ENCODE measurements at regions not wholly inside any gene's neighbourhood (a gene's known extent, or its start where the extent isn't known, plus 50 kb on each side); places are given as distances from the start of the nearest gene placed in this dataset.

DNA sequence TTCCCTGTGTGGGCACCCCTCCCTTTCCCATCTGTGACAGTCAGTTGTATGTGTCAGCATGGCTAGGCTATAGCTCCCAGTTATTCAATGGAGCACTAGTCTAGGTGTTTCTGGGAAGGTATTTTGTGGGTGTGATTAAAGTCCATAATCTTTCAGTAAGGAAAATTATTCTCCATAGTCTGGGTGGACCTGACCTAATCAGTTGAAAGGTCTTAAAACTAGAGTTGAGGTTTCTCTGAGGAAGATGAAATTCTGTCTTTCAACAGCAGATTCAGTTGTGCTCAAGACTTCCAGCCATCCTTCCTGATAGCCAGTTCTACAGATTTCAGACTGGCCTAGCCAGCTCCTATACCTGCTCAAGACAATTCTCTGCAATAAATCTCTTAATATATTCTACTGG is 284.6 kb upstream of the PROK2 start:
- no peak overlapping the region for H3K4me3 ChIP-seq
- H3K27me3 ChIP-seq (ENCODE audit: insufficient read depth) = no peaks in the 10 kb centered on the region
- no peaks in the 10 kb centered on the region; the same call in 1 of the 2 replicates for H3K9me2 ChIP-seq (ENCODE audit: insufficient read depth)
- no peaks in the 10 kb centered on the region for H3K36me3 ChIP-seq (ENCODE audit: insufficient read depth)
- TF ChIP-seq NANOG (IDR thresholded peaks at IDR 0.05; ENCODE audit: borderline replicate concordance) (no peak), CREB1 (CRISPR knock-in tag; IDR thresholded peaks at IDR 0.05; ENCODE audit: low read depth) (no peak), EZH2 (IDR thresholded peaks at IDR 0.05; ENCODE audit: low read depth, unreplicated experiment) (no peak), STAT1 (IDR thresholded peaks at IDR 0.05; ENCODE audit: unreplicated experiment) (no peak), EZH2phosphoT487 (IDR thresholded peaks at IDR 0.05; ENCODE audit: unreplicated experiment) (no peak), ZNF331 (CRISPR knock-in tag; IDR thresholded peaks at IDR 0.05; ENCODE audit: low read depth) (no peak), JUNB (IDR thresholded peaks at IDR 0.05; ENCODE audit: unreplicated experiment) (no peak), POLR2AphosphoS5 (IDR thresholded peaks at IDR 0.05; ENCODE audit: low read depth) (no peak), ZNF114 (CRISPR knock-in tag; IDR thresholded peaks at IDR 0.05) (no peak)
- TF ChIP-seq, protein P1, sequence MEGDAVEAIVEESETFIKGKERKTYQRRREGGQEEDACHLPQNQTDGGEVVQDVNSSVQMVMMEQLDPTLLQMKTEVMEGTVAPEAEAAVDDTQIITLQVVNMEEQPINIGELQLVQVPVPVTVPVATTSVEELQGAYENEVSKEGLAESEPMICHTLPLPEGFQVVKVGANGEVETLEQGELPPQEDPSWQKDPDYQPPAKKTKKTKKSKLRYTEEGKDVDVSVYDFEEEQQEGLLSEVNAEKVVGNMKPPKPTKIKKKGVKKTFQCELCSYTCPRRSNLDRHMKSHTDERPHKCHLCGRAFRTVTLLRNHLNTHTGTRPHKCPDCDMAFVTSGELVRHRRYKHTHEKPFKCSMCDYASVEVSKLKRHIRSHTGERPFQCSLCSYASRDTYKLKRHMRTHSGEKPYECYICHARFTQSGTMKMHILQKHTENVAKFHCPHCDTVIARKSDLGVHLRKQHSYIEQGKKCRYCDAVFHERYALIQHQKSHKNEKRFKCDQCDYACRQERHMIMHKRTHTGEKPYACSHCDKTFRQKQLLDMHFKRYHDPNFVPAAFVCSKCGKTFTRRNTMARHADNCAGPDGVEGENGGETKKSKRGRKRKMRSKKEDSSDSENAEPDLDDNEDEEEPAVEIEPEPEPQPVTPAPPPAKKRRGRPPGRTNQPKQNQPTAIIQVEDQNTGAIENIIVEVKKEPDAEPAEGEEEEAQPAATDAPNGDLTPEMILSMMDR (conservative IDR thresholded peaks at IDR 0.05; ENCODE audit: low read depth in 2 of 2) = no peak
- TF ChIP-seq, protein P2, sequence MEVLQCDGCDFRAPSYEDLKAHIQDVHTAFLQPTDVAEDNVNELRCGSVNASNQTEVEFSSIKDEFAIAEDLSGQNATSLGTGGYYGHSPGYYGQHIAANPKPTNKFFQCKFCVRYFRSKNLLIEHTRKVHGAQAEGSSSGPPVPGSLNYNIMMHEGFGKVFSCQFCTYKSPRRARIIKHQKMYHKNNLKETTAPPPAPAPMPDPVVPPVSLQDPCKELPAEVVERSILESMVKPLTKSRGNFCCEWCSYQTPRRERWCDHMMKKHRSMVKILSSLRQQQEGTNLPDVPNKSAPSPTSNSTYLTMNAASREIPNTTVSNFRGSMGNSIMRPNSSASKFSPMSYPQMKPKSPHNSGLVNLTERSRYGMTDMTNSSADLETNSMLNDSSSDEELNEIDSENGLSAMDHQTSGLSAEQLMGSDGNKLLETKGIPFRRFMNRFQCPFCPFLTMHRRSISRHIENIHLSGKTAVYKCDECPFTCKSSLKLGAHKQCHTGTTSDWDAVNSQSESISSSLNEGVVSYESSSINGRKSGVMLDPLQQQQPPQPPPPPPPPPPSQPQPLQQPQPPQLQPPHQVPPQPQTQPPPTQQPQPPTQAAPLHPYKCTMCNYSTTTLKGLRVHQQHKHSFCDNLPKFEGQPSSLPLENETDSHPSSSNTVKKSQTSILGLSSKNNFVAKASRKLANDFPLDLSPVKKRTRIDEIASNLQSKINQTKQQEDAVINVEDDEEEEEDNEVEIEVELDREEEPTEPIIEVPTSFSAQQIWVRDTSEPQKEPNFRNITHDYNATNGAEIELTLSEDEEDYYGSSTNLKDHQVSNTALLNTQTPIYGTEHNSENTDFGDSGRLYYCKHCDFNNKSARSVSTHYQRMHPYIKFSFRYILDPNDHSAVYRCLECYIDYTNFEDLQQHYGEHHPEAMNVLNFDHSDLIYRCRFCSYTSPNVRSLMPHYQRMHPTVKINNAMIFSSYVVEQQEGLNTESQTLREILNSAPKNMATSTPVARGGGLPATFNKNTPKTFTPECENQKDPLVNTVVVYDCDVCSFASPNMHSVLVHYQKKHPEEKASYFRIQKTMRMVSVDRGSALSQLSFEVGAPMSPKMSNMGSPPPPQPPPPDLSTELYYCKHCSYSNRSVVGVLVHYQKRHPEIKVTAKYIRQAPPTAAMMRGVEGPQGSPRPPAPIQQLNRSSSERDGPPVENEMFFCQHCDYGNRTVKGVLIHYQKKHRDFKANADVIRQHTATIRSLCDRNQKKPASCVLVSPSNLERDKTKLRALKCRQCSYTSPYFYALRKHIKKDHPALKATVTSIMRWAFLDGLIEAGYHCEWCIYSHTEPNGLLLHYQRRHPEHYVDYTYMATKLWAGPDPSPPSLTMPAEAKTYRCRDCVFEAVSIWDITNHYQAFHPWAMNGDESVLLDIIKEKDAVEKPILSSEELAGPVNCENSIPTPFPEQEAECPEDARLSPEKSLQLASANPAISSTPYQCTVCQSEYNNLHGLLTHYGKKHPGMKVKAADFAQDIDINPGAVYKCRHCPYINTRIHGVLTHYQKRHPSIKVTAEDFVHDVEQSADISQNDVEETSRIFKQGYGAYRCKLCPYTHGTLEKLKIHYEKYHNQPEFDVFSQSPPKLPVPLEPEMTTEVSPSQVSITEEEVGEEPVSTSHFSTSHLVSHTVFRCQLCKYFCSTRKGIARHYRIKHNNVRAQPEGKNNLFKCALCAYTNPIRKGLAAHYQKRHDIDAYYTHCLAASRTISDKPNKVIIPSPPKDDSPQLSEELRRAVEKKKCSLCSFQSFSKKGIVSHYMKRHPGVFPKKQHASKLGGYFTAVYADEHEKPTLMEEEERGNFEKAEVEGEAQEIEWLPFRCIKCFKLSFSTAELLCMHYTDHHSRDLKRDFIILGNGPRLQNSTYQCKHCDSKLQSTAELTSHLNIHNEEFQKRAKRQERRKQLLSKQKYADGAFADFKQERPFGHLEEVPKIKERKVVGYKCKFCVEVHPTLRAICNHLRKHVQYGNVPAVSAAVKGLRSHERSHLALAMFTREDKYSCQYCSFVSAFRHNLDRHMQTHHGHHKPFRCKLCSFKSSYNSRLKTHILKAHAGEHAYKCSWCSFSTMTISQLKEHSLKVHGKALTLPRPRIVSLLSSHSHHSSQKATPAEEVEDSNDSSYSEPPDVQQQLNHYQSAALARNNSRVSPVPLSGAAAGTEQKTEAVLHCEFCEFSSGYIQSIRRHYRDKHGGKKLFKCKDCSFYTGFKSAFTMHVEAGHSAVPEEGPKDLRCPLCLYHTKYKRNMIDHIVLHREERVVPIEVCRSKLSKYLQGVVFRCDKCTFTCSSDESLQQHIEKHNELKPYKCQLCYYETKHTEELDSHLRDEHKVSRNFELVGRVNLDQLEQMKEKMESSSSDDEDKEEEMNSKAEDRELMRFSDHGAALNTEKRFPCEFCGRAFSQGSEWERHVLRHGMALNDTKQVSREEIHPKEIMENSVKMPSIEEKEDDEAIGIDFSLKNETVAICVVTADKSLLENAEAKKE (CRISPR knock-in tag; IDR thresholded peaks at IDR 0.05) = no peak
- TF ChIP-seq, protein P3, sequence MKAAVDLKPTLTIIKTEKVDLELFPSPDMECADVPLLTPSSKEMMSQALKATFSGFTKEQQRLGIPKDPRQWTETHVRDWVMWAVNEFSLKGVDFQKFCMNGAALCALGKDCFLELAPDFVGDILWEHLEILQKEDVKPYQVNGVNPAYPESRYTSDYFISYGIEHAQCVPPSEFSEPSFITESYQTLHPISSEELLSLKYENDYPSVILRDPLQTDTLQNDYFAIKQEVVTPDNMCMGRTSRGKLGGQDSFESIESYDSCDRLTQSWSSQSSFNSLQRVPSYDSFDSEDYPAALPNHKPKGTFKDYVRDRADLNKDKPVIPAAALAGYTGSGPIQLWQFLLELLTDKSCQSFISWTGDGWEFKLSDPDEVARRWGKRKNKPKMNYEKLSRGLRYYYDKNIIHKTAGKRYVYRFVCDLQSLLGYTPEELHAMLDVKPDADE (IDR thresholded peaks at IDR 0.05) = no peak
- TF ChIP-seq, protein P4, sequence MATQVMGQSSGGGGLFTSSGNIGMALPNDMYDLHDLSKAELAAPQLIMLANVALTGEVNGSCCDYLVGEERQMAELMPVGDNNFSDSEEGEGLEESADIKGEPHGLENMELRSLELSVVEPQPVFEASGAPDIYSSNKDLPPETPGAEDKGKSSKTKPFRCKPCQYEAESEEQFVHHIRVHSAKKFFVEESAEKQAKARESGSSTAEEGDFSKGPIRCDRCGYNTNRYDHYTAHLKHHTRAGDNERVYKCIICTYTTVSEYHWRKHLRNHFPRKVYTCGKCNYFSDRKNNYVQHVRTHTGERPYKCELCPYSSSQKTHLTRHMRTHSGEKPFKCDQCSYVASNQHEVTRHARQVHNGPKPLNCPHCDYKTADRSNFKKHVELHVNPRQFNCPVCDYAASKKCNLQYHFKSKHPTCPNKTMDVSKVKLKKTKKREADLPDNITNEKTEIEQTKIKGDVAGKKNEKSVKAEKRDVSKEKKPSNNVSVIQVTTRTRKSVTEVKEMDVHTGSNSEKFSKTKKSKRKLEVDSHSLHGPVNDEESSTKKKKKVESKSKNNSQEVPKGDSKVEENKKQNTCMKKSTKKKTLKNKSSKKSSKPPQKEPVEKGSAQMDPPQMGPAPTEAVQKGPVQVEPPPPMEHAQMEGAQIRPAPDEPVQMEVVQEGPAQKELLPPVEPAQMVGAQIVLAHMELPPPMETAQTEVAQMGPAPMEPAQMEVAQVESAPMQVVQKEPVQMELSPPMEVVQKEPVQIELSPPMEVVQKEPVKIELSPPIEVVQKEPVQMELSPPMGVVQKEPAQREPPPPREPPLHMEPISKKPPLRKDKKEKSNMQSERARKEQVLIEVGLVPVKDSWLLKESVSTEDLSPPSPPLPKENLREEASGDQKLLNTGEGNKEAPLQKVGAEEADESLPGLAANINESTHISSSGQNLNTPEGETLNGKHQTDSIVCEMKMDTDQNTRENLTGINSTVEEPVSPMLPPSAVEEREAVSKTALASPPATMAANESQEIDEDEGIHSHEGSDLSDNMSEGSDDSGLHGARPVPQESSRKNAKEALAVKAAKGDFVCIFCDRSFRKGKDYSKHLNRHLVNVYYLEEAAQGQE (IDR thresholded peaks at IDR 0.05; ENCODE audit: unreplicated experiment) = no peak
- H3K4me1 ChIP-seq (ENCODE audit: insufficient read depth) = no peaks in the 10 kb centered on the region
- no peak overlapping the region for H3K27ac ChIP-seq (ENCODE audit: low read depth)
- no peaks in the 10 kb centered on the region for H4K20me1 ChIP-seq (replicated peaks; ENCODE audit: insufficient read depth)
- Mint-ChIP-seq H3K27ac (no peak overlapping the region), H3K36me3 (ENCODE audit: low read depth) (no peaks in the 10 kb centered on the region), H3K4me3 (no peak overlapping the region), H3K4me1 (no peaks in the 10 kb centered on the region), H3K9me3 (no peaks in the 10 kb centered on the region; the same call in 2 of the 3 replicates), H3K27me3 (ENCODE audit: insufficient read depth, low read depth, poor library complexity) (peaks cover 2% of the 10 kb centered on the region)
- ATAC-seq (no peak), DNase-seq (ENCODE audit: low spot score) (no peak)
- H3K4me2 ChIP-seq = no peak overlapping the region
- H3K79me2 ChIP-seq (replicated peaks; ENCODE audit: insufficient read depth) = no peaks in the 10 kb centered on the region
- no peaks in the 10 kb centered on the region for H3F3A ChIP-seq (replicated peaks; ENCODE audit: low read depth)
- H2AFZ ChIP-seq = no peak overlapping the region
